GM19467 (cell line): ENCODE measurements at regions not wholly inside any gene's neighbourhood (a gene's known extent, or its start where the extent isn't known, plus 50 kb on each side); places are given as distances from the start of the nearest gene placed in this dataset.

ENCODE experiments used
- ATAC-seq: cut with Tn5 transposase; IDR thresholded peaks from one replicate; pipeline ENCODE4 v1.9.1; 2021; ENCODE audit warnings: mild to moderate bottlenecking, moderate library complexity; ENCODE audit not compliant: unreplicated experiment

GRCh38 chr7:45990276-45990675 lies 69.2 kb upstream of the IGFBP3 start:
- no peak for ATAC-seq

GRCh38 chr7:45988405-45989057 lies 67.5 kb upstream of the IGFBP3 start:
- ATAC-seq, result no peak

DNA sequence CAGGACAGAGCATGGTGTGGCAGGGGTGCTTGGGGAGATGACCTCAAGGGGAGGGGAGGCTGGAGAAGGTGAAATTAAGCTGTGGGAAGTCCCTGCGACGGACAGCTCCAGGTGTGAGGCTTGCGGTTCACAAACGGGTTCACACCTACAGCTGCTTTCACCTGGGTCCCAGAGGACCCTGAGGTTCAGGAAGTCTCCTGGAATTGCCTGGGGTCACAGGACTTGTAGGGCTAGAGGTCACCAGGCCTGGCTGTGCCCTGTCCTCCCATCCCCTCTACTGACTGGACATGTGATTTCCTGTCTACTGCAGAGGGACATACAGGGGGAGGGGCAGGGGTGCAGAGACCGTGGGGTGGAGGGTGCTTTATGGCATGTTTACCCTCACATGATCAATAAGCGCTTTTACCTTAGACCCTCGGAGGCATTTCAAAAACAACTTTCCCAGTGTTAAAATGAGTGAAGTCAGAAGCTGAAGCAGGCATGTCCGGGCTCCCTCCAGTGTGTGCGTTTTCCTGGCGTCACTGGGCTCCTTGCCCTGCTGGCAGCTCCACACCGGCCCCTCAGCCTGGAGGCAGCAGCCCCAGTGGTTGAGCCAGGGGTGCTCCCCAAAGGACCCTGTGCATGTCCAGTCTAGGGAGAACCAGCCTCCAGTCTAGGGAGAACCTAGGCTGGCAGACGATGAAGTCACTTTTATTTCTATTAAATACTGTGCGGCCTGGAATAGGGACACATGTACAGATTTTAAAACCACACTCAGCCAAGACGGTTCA lies 66.6 kb upstream of the IGFBP3 start:
- no peak for ATAC-seq

DNA sequence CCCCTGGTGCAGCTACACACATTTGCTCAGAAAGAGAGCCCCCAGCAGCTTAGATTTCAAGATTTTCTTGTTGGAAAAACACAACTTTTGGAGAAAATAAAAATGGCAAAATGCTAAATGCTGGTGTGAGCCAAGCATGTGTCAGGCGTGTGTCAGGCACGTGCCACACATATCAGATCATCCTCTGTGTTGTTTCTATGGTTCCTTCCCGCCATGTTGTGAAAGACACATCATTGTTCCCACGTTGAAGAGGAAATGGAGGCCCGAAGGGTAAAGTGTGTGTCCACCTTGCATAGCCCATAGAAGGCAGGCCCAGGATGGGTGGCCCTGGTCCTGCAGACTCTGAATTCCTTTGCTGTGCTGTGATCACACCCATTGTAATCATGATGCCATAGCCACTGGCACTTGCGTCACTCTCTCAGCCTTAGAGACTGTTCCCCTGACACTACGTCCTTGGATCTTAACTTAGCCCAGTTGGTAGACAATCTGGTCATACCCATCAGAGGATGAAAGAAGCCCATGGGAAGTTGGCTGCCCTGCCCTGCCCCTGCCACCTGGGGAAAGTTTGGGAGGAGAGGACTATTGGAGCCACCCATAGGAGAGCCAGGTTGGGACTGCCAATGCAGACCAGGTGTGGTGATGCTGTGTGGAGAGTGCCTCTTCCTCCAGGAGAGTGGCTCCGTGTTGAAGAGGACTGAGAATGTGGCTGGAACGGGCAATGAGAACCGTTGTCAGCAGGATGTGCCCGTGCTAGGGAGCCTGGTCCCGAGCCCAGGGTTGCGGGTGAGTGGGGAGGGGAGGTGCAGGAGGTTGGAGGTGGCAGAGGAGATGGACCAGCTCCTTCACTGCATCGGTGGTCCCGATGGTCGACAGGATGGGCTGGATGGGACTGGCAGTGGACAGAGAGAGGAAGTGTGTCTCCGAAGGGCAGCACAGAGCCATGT lies 65.6 kb upstream of the IGFBP3 start:
- no peak for ATAC-seq

- no peak for ATAC-seq
These were observed 64.8 kb upstream of the IGFBP3 start for GRCh38 chr7:45985902-45986301.

- no peak for ATAC-seq
These were observed 63.6 kb upstream of the IGFBP3 start for GRCh38 chr7:45984386-45985295.

DNA sequence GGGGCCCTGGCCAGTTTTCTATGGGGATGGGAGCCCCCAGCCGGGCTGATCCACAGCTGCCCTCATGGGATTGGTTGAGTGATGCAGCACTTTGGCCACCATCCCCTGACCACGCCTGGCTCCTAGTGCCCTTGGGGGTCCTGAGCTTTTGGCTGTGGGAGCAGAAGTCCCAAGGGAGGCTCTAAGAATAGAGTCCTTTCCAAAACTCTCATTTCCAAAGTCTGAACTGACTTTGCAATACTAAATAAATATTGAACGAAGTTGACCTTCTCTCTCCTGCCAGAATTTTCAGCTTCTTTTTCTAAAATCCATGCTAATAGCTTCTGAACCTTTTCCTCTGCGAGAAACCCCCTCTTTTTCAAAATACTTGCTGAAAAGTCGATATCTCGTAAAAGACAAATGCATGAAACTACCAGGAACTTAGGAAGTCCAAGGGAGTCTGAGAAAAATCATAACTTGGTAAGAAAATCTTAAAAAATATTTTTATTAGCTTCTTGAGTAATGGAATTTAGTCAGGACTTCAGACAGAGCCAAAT lies 62.7 kb upstream of the IGFBP3 start:
- no peak for ATAC-seq

DNA sequence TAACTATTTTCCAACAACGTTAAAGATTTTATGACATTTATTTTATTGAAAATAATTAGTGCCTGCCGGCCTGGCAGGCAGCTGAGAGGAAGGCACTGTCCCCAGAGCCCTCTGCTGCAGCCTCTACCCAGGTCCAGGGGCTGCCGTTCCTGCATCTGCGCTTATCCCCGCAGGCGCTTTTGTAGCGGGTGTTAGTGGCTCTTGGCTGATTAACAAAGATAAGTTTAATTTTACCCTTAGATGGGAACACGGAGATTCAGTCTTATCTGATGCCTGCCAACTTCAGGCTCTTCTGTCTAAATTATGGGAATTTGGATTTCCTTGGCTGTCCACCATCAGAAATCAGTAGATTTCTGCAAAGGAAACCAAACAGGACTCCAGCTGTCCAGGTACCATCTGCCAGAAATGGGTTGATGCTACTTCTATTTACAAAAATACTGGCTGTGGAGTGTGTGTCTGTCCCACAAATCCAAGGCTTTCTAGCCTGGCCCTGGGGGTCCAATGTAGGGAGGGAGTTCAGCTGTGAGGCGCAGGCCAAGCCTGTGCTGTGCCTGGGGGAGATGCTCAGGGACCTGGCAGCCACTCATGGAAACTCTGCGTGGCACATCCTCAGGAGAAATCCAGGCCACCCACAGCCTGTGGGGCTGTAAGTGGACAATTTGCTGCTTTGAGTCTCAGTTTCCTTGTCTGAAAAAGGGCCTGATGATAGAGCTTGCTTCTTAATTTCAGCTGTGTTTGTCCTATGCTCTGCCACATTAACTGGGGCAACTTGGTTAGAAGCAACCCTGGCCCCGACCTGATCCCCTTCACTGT lies 62.0 kb upstream of the IGFBP3 start:
- ATAC-seq, result no peak

GRCh38 chr7:45982132-45982531 lies 61.1 kb upstream of the IGFBP3 start:
- no peak for ATAC-seq

GRCh38 chr7:45980973-45981372 lies 59.9 kb upstream of the IGFBP3 start:
- ATAC-seq, result no peak

GRCh38 chr7:45980181-45980905 lies 59.3 kb upstream of the IGFBP3 start:
- no peak for ATAC-seq

DNA sequence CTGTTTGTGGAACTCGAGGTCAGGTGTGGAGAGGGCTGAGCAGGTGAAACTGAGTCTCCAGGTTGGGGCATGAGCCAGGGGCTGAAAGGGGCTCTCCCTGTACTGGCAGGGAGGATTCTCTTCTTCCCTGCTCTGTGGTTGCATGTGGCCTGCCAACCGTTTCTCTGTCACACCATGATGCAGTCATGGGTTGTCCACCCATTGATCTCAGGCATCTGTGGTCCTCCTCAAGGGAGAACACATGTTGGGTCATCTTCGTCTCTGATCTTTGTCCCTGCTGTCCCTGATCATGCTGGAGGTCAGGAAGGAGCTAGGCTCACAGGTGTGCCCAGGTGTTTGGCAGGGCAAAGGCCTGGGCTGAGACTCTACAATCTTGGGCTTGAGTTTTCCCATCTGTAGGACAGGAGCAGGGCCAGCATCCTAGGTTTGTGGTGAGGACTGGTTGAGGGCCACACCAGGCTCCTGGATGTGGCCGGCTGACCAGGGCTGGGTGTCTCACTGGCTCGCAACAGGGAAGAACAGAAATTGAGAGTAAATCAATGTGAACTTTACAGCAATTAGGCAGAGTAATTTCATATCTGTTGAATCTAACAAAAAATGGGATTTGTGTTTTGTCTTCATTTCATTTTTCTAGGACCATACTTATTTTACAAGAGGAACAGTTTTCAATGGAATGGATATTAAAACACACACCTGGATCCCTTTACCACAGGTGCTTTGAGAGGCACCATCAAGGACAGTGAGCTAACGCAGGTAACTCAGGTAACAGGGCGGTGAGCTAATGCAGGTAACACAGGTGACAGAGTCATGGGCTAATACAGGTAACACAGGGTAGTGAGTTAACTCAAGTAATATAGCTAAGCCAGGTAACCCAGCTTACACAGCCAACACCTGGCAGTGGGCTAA lies 58.5 kb upstream of the IGFBP3 start:
- ATAC-seq, result no peak

DNA sequence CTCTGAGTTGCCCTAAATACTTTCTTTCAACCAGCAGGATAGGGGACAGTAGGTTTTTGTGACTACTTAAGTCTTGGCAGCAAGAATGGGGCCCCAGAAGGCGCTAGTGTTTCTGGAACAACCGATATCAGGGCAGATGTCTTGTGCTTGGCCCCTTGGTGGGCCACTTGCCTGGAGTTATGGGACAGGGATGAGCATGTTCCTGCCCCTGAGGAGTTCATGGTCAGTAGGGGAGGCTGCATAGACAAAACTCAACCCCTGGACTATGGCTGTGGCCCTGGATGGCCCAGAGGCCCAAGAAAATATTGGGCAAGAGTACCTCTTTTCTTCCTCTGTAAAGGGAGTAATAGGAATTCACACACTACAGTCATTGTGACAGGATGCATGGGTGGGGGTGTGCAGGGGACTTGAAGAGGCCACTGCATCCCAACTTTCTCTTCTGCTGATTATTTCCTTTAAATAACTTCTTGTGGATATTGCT lies 57.7 kb upstream of the IGFBP3 start:
- no peak for ATAC-seq

DNA sequence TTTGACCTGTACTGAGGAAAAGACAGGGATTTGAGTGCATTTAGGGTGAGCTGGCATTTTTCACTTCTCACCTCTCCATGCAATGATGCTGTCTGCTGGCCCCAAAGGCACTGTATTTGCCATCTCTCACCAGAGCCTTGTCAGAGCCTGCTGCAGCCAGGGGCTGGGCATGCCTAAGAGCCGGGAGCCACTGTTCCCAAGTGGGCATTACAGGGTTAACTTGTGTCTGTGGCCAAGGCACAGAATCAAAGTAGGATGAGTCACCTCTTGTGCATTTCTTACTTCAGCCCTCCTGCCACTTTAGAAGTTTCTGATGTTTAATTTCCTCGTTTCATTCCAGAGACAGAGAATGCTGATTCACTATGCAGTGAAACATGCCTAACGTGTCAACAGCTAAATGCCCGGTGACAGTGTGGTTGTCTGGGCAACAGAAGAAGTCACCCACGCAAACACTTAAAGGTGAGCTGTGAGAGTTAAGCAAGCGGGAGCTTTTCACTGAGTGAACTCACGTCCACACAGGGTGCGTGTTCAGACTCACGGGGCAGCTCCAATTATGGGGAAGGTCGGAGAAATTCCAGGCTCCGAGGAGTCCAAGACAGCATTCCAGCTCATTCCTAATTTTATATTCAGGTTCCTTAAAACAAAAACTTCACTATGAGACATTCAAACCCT lies 57.1 kb upstream of the IGFBP3 start:
- no peak for ATAC-seq

DNA sequence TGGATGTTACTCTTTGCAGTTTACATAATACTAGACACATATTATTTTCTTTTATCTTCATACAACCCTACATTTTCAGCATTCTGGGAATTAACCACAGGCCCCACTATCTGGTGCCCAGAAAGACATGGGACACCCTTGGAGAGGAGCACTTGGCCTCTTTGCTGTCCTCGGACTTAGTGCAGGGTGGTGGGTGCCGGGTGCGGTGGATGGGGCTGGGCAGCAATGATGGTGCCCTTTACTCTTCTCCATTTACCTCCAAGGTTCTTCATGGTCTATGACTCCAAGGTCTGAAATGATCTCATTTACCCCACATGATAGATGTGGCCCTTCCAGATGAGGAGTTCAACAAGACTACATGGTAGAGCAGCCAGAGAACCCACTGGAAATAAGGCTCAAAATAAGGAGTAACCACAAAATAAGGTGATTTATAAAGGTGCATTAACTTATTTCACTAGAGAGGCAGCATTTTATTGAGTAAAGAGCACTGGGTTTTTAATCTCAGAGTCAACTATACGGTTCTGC lies 56.2 kb upstream of the IGFBP3 start:
- ATAC-seq, result no peak

GRCh38 chr7:45976485-45976856 lies 55.4 kb upstream of the IGFBP3 start:
- no peak for ATAC-seq
